ENCODE measurements at regions not wholly inside any gene's neighbourhood (a gene's known extent, or its start where the extent isn't known, plus 50 kb on each side); places are given as distances from the start of the nearest gene placed in this dataset.
"Not testable (repeated sequence)": the region's sequence is repeated elsewhere in the genome, so short reads cannot be mapped to it uniquely, and the experiment has no call there.

GRCh38 chr13:27327633-27328032 is 57.0 kb downstream of the RASL11A start:
- DNase-seq = no peak

GRCh38 chr13:27329210-27329609 is 58.6 kb downstream of the RASL11A start:
- DNase-seq = no peak

DNA sequence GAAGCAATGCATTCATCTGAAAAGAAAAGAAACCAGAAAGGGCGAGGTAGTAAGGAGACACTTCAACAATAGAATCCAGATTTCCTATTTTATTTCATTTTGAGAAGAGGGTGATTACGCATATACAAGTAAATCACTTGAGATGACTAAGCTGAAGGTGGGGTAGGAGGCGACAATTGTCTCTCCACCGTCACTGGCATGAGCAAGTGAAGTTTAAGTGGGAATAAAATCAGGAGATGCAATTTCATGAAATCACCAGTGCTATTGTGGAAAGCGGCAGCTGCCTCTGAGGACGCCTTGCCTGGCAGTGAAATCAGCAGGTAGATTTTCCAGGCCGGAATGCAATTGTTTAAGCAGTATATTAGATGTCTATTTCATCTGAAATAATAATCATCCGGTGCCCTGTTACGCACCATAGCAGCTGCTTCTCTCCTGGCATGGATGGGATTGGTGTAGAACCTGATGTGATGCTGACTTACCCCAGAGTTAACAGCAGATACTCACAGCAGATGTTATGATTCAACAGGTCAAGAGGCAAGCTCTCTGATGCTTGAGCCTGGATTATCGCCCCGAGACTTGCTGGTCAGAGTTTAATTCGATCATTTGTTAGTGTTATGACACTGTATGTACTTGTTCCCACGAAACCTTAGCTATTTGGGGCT is 64.3 kb downstream of the RASL11A start:
- DNase-seq = peak; percentile 8

DNA sequence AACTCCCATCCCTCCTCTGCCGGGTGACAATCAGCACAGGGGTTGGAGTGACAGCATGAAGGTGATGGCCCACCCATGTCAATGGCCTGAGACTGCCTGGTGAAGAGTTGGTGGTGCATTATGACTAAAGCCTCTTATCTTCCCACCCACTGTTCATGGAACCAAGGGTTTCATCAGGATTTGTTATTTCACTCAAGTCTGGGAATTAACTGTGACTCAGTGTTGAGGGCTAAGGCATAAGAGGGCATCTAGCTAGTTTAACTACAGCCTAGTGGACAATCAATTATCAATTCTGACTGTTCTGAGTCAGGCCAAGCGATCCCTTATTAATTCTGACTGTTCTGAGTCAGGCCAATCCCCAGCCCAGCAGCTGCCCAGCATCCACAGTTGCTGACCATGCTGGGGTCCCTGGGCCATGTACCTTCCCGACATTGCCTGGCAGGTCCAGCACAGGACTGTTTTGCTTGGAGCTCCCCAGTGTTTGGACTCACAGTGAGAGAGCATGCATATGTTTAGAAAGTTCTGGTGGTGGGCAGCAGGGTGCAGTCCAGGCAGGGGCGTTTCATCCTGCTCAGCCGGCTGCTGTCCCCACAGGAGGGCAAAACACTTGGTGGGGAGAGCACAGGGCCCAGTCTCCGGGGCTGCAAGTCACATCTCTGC is 65.5 kb downstream of the RASL11A start:
- no peak for DNase-seq

DNA sequence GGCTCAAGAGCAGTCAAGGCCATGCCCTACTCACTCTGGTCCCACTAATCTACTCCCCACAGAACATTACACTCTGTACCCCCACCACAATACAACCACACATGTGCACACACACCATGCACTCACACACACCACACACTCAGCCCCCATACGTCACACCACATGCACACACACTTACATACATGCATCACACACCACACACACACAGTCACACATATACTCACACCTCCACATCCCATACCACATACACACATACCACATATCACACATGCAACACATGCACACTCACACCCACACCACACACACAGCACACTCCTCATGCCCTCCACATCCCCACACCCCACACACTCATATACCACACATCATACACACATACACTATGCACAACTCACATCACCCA is 67.6 kb downstream of the RASL11A start:
- DNase-seq = no peak

- no peak for DNase-seq
Measured at GRCh38 chr13:27338816-27339215, 68.2 kb downstream of the RASL11A start.

GRCh38 chr13:27339299-27339698 is 68.7 kb downstream of the RASL11A start:
- peak; percentile 13 for DNase-seq

GRCh38 chr13:27341616-27342015 is 71.0 kb downstream of the RASL11A start:
- no peak for DNase-seq

DNA sequence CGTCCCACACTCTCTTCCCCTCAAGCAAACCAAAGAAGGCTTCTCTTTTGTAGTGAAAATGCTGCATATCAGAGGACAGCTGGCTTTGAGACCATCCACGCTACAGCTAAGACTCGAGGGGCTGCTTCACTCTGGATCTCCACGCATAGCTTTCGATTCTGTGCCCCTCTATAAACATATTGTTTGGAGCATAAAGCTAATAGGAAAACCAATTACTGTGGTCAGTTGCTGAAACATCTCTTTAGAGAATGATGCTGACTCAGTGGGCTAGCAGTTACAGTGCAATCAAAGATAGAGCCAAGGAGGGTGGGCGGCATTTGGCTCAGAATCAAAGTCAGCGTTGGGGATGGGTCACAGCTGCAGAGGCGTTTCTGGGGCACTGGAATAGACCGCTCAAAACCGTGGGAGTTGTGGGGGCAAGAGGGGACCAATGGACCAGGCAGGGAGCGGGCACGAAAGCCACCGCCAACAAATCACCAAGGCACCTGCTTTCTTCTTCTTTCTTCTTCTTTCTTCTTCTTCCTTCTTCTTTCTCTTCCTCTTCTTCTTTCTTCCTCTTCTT is 76.7 kb downstream of the RASL11A start:
- DNase-seq = no peak

DNA sequence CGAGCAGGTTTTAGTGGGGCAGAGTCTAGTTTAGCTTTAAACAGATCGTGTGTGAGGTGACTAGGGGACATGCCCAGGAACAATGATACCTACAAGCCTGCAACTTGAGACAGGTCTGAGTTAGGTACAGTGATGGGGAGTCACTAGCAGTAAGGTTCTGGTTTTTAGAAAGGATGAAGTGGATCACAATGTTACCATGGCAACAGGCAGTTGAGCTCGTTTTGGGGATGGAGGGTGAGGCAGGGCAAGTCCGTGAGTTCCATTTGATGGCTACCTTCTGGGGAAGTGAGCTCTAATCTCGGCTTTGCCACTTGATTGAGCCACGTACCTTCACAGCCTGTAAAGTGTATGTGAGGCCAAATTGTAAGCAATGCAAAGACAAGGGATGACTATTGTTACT is 76.0 kb upstream of the GTF3A start:
- DNase-seq = no peak

DNA sequence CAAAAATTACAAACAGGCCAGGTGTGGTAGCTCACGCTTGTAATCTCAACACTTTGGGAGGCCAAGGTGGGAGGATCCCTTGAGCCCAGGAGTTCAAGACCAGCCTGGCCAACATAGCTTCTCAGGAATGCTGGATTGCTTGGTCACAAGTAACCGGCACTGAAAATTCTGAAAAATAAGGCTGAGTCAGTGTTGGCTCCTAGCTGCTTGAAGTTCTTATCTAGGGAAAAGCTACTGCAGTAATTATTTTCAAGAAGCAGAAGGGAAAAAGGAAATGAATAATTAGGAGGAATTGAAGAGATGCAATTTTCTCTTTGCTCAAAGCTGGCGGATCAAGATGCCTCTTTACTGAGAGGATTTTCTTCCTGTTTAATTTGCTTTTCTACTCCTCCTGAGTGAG is 75.0 kb upstream of the GTF3A start:
- no peak for DNase-seq

DNA sequence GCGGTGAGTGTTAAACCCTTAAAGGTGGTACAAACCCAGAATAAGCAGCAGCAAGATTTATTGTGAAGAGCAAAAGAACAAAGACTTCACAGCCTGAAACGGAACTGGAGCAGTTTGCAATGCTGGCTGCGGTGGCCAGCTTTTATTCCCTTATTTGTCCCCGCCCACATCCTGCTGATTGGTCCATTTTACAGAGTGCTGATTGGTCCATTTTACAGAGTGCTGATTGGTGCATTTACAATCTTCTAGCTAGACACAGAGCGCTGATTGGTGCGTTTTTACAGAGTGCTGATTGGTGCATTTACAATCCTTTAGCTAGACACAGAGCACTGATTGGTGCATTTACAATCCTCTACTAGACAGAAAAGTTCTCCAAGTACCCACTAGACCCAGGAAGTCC is 73.6 kb upstream of the GTF3A start:
- not testable (repeated sequence) for DNase-seq

GRCh38 chr13:27352698-27353097 is 71.7 kb upstream of the GTF3A start:
- DNase-seq = no peak

DNA sequence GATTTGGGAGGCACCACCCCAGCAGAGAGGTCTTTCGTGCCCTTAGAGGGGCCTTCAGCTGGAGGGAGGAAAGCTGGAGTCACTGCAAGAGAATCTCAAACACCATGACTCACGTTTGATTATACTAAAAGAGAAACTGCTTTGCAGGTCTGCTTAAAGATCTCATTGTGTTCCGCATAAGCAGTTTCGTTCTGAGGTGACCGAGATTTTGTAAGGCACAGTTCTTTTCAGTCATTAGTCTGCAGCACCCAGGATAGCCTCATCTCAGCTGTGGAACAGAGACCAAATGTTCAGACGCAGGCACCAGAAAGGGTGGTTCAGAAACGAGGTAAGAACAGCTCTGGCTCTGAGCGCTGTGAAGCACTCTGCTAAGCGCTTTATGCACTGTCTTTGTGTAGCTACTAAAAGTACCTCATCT is 71.2 kb upstream of the GTF3A start:
- DNase-seq = no peak

DNA sequence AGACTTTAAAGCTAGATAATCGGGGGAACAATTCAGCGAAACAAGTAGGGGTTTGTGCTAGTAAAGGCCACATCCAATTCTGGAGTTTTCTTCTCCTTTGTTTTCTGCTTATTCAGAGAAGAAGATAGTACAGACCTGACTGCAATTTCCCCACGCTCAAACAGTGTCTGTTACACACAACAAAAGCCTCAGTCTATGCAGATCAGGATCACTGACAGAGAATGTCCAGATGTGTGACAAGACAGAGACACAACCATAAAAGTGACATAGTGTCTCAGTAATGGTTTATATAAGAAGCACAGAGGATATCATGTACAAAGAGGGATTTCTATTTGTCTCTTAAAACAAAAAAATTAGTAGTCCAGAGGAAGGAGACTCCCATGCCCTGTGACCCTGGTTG is 70.7 kb upstream of the GTF3A start:
- DNase-seq = no peak

DNA sequence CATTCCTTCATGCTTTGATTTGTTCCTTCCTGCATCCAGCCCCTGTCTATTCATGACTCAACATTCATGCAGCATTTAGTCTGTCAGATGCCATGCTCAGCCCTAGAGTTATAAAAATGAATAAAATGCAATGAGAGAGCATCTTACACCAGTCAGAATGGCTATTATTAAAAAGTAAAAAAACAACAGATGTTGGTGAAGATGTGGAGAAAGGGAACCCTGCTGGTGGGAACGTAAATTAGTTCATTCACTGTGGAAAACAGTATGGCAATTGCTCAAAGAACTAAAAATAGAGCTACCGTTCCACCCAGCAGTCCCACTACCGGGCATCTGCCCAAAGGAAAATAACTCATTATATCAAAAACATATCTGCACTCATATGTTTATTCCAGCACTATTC is 70.0 kb upstream of the GTF3A start:
- DNase-seq = no peak

DNA sequence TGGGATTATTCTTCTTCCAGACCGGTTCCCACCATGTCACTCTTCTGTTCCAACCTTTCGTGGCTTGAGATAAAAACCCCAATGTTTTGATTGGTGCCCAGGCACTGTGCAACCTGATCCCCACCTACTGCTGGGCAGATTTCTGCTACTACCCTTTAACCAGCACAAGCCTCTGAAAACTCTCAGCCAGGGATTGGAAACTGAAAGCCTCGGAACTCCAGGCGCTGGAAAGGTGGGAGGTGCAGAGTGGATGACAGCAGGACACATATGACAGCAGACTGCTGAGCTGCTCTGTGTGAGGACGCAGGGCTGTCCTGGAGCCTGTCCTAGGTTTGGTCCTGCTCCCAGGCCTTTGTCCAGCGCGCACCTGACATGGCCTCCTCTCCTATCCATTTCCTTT is 68.5 kb upstream of the GTF3A start:
- peak; percentile 34 for DNase-seq

DNA sequence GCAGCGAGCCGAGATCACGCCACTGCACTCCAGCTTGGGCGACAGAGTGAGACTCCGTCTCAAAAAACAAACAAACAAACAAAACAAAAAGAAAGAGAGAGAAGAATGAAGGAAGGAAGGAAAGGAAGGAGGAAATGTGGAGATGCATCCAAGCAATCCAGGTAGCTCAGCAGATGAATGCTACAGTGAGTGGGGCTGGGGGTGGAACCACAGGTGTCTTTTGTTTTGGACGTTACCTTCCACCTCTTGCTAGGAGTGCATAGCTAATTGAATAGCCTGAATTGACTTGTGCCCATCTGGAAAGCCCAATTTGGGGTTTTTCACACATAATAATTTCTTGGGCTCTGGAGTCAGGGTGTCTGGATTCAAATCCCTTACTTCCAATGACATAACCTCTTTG is 66.0 kb upstream of the GTF3A start:
- no peak for DNase-seq

DNA sequence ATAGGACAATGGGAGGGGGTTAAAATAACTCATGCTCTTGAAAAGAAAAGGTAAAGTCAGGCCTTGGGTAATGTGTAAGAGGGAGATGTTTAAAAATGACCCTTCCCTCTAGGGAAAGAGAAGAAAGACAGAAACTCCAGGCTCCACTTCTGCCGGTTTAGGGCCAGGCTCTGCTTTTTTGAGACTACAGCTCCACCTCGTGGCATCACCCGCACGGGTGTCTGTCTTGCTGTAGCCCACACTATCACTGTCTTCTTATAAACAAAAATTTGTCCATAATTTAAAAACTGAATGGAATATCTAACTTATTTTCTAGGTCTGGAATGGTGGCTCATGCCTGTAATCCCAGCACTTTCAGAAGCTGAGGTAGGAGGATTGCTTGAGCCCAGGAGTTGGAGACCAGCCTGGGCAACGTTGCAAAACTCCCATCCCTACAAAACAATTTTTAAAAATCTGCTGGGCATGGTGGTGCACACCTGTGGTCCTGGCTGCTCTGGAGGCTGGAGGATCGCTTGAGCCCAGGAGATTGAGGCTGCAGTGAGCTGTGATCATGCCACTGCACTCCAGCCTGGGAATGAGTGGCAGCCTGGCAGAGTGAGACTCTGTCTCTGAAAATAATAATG is 65.1 kb upstream of the GTF3A start:
- DNase-seq = peak; percentile 41

- DNase-seq = no peak
Measured at GRCh38 chr13:27360562-27360961, 63.9 kb upstream of the GTF3A start.

- peak; percentile 75 for DNase-seq
Measured at GRCh38 chr13:27362064-27362751, 62.2 kb upstream of the GTF3A start.

GRCh38 chr13:27363637-27364036 is 60.8 kb upstream of the GTF3A start:
- not testable (repeated sequence) for DNase-seq

- DNase-seq = peak; percentile 49
Measured at GRCh38 chr13:27367570-27367969, 56.8 kb upstream of the GTF3A start.
